AG09319 (cell line): ENCODE measurements at regions not wholly inside any gene's neighbourhood (a gene's known extent, or its start where the extent isn't known, plus 50 kb on each side); places are given as distances from the start of the nearest gene placed in this dataset.
"Not testable (repeated sequence)": the region's sequence is repeated elsewhere in the genome, so short reads cannot be mapped to it uniquely, and the experiment has no call there.

Experiments
- DNase-seq: peaks from one replicate; pipeline ENCODE4 v3.0.0-alpha.2; 2010; ENCODE audit warnings: low read depth; ENCODE audit errors: extremely low read depth
- TF ChIP-seq, protein P1 (sequence below): IDR thresholded peaks from 2 replicates; pipeline ENCODE4 v1.5.1; 2011; ENCODE audit warnings: low read depth, mild to moderate bottlenecking, inconsistent platforms, low read length, moderate library complexity

DNA sequence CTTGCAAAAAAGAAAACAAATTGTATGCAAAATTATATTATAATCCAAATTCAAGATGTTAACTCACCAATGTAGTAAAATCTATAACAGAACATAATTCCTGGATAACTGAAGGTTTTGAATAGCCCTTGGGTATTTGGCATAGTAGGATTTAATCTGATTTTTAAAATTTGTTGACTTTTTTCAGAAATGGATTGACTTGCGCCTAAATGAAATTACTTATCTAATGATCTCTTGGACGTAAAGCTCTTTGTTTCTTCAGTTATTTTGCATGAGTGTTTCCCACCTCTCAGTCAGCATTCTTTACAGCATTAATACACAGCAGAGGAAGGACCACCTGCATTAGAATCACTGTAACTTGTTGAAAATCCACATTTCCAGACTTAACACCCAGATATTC, 169.6 kb downstream of the SEPTIN7 start:
- TF ChIP-seq, protein P1, sequence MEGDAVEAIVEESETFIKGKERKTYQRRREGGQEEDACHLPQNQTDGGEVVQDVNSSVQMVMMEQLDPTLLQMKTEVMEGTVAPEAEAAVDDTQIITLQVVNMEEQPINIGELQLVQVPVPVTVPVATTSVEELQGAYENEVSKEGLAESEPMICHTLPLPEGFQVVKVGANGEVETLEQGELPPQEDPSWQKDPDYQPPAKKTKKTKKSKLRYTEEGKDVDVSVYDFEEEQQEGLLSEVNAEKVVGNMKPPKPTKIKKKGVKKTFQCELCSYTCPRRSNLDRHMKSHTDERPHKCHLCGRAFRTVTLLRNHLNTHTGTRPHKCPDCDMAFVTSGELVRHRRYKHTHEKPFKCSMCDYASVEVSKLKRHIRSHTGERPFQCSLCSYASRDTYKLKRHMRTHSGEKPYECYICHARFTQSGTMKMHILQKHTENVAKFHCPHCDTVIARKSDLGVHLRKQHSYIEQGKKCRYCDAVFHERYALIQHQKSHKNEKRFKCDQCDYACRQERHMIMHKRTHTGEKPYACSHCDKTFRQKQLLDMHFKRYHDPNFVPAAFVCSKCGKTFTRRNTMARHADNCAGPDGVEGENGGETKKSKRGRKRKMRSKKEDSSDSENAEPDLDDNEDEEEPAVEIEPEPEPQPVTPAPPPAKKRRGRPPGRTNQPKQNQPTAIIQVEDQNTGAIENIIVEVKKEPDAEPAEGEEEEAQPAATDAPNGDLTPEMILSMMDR, result no peak
- no peak for DNase-seq

DNA sequence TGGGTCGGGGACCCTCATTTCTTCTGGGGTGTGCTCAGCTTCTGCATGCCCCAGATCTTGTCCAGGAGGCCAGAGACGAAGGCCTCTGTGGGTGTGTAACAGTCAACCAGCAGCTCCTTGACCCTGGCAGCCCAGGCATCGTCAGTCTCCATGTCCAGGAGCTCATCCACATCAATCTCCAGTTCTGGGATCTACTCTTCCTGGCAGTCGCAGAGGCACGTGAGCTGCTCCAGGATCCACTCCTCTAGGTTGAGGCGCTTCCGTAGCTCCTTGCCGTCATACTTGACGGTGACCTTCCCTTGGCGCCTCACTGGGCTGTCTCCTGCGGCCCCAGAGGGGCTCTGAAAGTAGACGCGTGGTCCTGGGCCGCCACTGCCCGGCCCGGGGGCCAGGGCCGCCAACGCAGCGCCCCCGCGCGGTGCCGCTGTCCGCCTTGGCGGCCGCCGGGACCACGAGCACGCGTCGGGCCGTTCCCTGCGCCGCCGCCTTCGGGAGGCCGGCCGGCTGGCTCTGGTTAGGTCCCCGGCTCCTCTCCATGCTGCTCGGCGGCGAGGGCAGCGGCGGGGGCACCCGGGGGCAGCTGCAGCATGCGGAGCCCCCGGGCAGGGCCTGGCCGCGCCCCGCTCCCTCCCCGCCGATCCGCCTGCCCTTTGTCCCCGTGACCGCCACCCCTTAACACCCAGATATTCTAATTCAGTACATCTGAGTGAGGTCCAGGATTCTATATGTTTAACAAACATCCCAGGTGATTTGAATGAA, 170.5 kb downstream of the SEPTIN7 start:
- DNase-seq, result no peak
- TF ChIP-seq, protein P1, result no peak

DNA sequence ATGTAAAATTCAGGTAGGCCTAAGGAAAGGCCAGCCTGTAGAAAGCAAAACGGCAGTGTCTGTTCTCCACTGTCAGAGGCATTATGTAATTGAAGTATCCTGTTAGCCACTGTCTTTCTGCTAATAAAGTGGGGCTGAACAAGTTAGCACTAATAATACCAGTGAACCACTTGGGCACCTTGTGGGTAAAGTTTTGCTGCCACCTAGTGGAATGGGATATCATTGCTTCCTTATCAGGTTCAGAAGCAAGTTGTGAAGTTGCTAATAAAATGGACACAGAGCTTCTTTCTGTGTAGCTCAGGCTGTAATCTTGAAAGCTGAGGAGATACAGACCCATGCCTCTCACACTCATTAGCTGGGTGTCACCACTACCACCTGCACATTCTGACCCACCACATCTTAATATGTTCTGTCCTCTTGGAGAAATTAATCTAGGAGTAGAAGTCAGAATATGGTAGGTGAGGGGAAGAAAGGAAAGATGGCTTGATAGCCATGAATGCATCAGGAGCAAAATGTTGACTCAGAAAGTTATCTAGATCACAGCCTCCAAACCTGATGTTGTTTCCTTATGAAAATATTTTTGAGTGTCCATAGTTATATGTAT, 175.1 kb downstream of the SEPTIN7 start:
- DNase-seq, result peak; percentile 44
- TF ChIP-seq, protein P1, result peak; percentile 82

DNA sequence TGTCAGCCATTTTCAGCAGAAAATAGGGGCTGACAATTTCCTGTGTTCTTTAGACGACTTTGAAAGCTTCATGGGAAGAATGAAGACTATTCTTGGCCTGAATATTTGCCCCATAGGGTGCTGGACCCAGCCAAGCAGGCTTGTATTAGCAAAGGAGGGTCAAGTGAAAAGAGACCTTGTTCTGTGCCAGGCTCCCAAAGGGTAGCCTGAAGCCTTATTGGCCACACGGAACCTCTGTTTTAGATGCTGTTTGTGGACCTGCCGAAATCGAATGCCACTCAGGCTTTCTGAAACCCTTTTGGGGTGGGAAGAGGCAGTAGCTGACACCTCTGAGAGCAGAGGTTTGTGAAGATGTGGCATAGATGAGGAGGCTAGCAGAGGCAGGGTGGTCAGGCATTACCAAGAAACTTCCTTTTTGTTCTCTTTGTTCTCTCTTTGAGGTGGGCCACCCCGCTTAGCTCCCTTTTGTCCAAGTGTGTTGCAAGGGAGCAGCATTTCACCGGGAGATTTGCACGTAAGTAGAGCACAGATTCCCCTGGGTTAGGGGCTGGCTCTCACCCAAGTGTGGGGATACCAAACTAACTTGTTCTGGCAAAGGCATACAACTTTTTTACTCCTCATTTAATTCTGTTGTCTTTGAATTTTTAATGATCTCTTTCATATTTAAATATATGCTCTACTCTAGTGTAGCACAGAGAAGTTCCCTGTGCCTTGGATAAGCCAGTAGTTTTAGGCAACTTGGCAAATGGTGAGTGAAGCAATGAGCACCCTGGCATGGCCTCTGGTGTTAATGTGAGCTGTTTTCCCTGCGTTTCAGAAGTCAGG, 174.0 kb upstream of the EEPD1 start:
- DNase-seq, result not testable (repeated sequence)

DNA sequence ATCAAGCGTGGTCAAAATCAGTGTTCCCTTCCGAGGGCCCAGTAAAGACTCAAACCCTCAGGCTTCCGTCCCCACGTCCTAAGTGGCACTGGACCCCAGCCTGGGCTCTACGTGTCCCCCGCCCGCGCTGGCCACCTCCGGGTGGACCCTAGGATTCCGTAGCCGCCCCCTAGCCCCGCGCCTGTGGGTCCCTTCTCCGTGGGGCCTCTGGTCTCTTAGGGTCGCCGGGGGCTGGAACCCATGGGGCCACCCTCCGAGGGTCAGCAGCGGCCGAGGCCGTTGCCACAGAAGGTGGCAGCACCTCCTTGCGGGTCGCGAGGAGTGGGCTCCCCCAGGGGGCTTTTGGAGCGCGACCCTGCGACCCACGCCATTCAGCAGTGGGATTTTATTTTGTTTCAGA, 170.5 kb upstream of the EEPD1 start:
- TF ChIP-seq, protein P1, result no peak
- DNase-seq, result no peak

DNA sequence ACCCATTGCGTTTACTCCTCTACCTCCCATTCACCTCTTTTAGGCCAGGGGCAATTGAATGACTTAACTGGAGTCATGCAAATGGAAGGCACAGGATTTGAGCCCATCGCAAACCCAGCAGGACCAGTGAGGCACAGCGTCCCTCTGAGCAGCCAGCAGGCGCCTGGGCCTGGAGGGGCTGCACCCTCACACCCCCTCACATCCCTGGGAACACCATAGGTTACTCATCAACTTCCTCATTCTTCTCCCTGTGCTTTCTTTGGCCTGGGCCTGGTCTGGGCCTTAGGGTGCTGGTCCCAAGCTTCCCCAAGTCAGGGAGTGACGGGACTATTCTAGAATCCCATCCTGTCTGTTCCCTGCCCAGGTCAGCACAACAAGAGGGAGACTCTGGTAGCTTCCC, 169.4 kb upstream of the EEPD1 start:
- no peak for DNase-seq

DNA sequence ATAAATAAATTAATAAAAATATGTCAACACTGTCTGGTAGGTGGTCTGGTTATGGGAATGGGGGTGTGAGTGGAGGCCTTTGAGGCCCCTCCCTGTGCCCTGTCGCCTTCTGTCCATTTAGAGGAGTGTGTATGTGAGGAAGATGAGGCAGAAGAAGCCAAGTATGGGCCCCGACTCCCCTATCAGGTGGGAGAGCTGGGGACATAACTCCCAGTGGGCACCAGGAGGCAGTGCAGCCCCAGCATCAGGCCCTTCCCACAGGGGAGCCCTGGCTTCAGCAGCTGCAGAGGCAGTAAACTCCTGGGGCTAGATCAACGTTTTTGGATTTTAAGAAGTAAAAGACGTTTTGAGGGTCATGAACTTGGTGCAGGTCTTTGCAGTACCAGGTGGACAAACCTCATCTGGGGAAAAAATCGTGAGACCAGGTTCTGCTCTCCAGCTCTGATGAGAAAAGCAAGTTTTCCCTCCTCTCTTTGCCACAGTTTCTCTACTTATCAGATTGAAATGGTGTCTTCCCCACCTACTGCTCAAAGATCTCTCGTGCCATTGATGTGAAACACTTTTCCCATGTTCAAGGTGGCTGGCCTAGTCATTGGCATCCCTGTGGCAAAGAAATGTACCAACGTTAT, 167.8 kb upstream of the EEPD1 start:
- peak; percentile 44 for DNase-seq
- TF ChIP-seq, protein P1, result peak; percentile 97

More for the DNA sequence above, 169.4 kb upstream of the EEPD1 start:
- TF ChIP-seq, protein P1, result no peak
